H9 (cell line): ENCODE measurements at regions not wholly inside any gene's neighbourhood (a gene's known extent, or its start where the extent isn't known, plus 50 kb on each side); places are given as distances from the start of the nearest gene placed in this dataset.
A peak's percentile ranks its signal among the peaks of the same experiment; 100 is the strongest.

ENCODE experiments used
- DNase-seq: peaks from one replicate; pipeline ENCODE4 v3.0.0-alpha.2; 2017
- H2AFZ ChIP-seq: one replicate; pipeline ENCODE4 v1.6.1; 2013; ENCODE audit warnings: mild to moderate bottlenecking, low read length, control low read depth, moderate library complexity
- H2AK5ac ChIP-seq: 2 replicates; pipeline ENCODE4 v1.6.1; 2013; ENCODE audit warnings: low read length, control low read depth, mixed read lengths; ENCODE audit not compliant: insufficient read length
- H2BK120ac ChIP-seq: one replicate; pipeline ENCODE4 v1.6.1; 2013; ENCODE audit warnings: low read depth, mild to moderate bottlenecking, low read length, control low read depth, inconsistent platforms; ENCODE audit not compliant: poor library complexity, severe bottlenecking
- H2BK12ac ChIP-seq: 2 replicates; pipeline ENCODE4 v1.6.1; 2013; ENCODE audit warnings: low read length, control low read depth, mixed read lengths, low read depth; ENCODE audit not compliant: insufficient read length
- H2BK15ac ChIP-seq: 2 replicates; pipeline ENCODE4 v1.6.1; 2013; ENCODE audit warnings: low read depth, low read length, control low read depth
- H2BK20ac ChIP-seq: one replicate; pipeline ENCODE4 v1.6.1; 2013; ENCODE audit warnings: low read depth, mild to moderate bottlenecking, low read length, control low read depth, inconsistent platforms; ENCODE audit not compliant: poor library complexity, severe bottlenecking
- H2BK5ac ChIP-seq: 2 replicates; pipeline ENCODE4 v1.6.1; 2013; ENCODE audit warnings: low read length, control low read depth, mixed read lengths; ENCODE audit not compliant: insufficient read length
- H3K14ac ChIP-seq: 2 replicates; pipeline ENCODE4 v1.6.1; 2013; ENCODE audit warnings: low read length, control low read depth; ENCODE audit not compliant: insufficient read depth
- H3K18ac ChIP-seq: 2 replicates; pipeline ENCODE4 v1.6.1; 2013; ENCODE audit warnings: low read depth, mild to moderate bottlenecking, mixed read lengths, low read length, control low read depth; ENCODE audit not compliant: insufficient read length
- H3K23ac ChIP-seq: 2 replicates; pipeline ENCODE4 v1.6.1; 2013; ENCODE audit warnings: low read length, control low read depth, mixed read lengths, low read depth; ENCODE audit not compliant: insufficient read length
- H3K23me2 ChIP-seq: 2 replicates; pipeline ENCODE4 v1.6.1; 2013; ENCODE audit warnings: low read depth, mild to moderate bottlenecking, mixed read lengths, low read length, control low read depth; ENCODE audit not compliant: insufficient read length, poor library complexity, severe bottlenecking
- H3K27ac ChIP-seq: 2 replicates; pipeline ENCODE4 v1.5.1; 2013; ENCODE audit warnings: low read length, control low read depth, mixed read lengths, low read depth; ENCODE audit not compliant: insufficient read length
- H3K27me3 ChIP-seq: 2 replicates; pipeline ENCODE4 v1.6.1; 2013; ENCODE audit warnings: low read length, control low read depth, inconsistent platforms; ENCODE audit not compliant: insufficient read depth
- H3K4ac ChIP-seq: 2 replicates; pipeline ENCODE4 v1.6.1; 2013; ENCODE audit warnings: low read depth, mild to moderate bottlenecking, control low read depth, inconsistent platforms, low read length, moderate library complexity
- H3K4me1 ChIP-seq: 2 replicates; pipeline ENCODE4 v1.6.1; 2013; ENCODE audit warnings: low read length, control low read depth, inconsistent platforms; ENCODE audit not compliant: insufficient read depth
- H3K4me2 ChIP-seq: 2 replicates; pipeline ENCODE4 v1.6.1; 2013; ENCODE audit warnings: low read length, control low read depth, mixed read lengths; ENCODE audit not compliant: insufficient read length, insufficient read depth
- H3K56ac ChIP-seq: 2 replicates; pipeline ENCODE4 v1.6.1; 2013; ENCODE audit warnings: low read depth, mild to moderate bottlenecking, mixed read lengths, low read length, control low read depth; ENCODE audit not compliant: insufficient read length
- H3K79me1 ChIP-seq: 2 replicates; pipeline ENCODE4 v1.6.1; 2013; ENCODE audit warnings: low read depth, mild to moderate bottlenecking, moderate library complexity, low read length, control low read depth, inconsistent platforms; ENCODE audit not compliant: insufficient read depth, poor library complexity, severe bottlenecking
- H3K79me2 ChIP-seq: 2 replicates; pipeline ENCODE4 v1.6.1; 2013; ENCODE audit warnings: low read length, control low read depth, inconsistent platforms; ENCODE audit not compliant: insufficient read depth
- H3K9ac ChIP-seq: 2 replicates; pipeline ENCODE4 v1.6.1; 2013; ENCODE audit warnings: low read length, control low read depth, mixed read lengths; ENCODE audit not compliant: insufficient read length; ENCODE audit errors: extremely low read depth
- H3K9me3 ChIP-seq: one replicate; pipeline ENCODE4 v1.6.1; 2013; ENCODE audit warnings: low read depth, low read length, inconsistent platforms; ENCODE audit not compliant: control insufficient read depth
- H3T11ph ChIP-seq: one replicate; pipeline ENCODE4 v1.6.1; 2013; ENCODE audit warnings: mild to moderate bottlenecking, low read length, control low read depth, inconsistent platforms
- H4K20me1 ChIP-seq: one replicate; pipeline ENCODE4 v1.6.1; 2013; ENCODE audit not compliant: control insufficient read depth, insufficient read length, insufficient read depth
- H4K5ac ChIP-seq: 2 replicates; pipeline ENCODE4 v1.6.1; 2013; ENCODE audit warnings: low read depth, mild to moderate bottlenecking, mixed read lengths, low read length, control low read depth; ENCODE audit not compliant: insufficient read length
- H4K8ac ChIP-seq: replicated peaks from 2 replicates; pipeline ENCODE4 v1.6.1; 2013; ENCODE audit warnings: low read length, control low read depth, mixed read lengths, low read depth; ENCODE audit not compliant: insufficient read length
- H4K91ac ChIP-seq: 2 replicates; pipeline ENCODE4 v1.6.1; 2013; ENCODE audit warnings: low read depth, mild to moderate bottlenecking, moderate library complexity, mixed read lengths, low read length, control low read depth; ENCODE audit not compliant: insufficient read length
- H3K27ac Mint-ChIP-seq, 3 experiments: 2 replicates in 2 of 3; 3 replicates in 1 of 3; pipeline ENCODE4 v1.8.0; 2020 to 2021; ENCODE audit warnings: mixed read lengths in 3 of 3, mild to moderate bottlenecking in 1 of 3, moderate library complexity in 1 of 3
- H3K27me3 Mint-ChIP-seq: 2 replicates; pipeline ENCODE4 v1.8.0; 2021; ENCODE audit warnings: low read depth, mild to moderate bottlenecking, moderate library complexity, mixed read lengths
- H3K36me3 Mint-ChIP-seq, 3 experiments: 2 replicates in 2 of 3; 3 replicates in 1 of 3; pipeline ENCODE4 v1.8.0; 2020 to 2021; ENCODE audit warnings: low read depth in 3 of 3, mixed read lengths in 3 of 3; ENCODE audit not compliant: insufficient read depth in 1 of 3
- H3K4me1 Mint-ChIP-seq, 2 experiments: 2 replicates each; pipeline ENCODE4 v1.8.0; 2020; ENCODE audit warnings: mixed read lengths in 2 of 2
- H3K4me3 Mint-ChIP-seq, 2 experiments: 2 replicates in 1 of 2; 3 replicates in 1 of 2; pipeline ENCODE4 v1.8.0; 2020 to 2021; ENCODE audit warnings: mild to moderate bottlenecking in 2 of 2, mixed read lengths in 2 of 2, moderate library complexity in 1 of 2
- H3K9me3 Mint-ChIP-seq, 2 experiments: 2 replicates in 1 of 2; 3 replicates in 1 of 2; pipeline ENCODE4 v1.8.0; 2020; ENCODE audit warnings: mild to moderate bottlenecking in 2 of 2, mixed read lengths in 2 of 2, moderate library complexity in 1 of 2
- WGBS: extraction: QIAGEN DNeasy Blood & Tissue Kit; methylation state at CpG from one replicate; pipeline ENCODE4 v1.1.7; 2013; ENCODE audit warnings: missing lambda C conversion rate, low lambda C conversion rate, mixed read lengths; ENCODE audit not compliant: insufficient read length; ENCODE audit errors: extremely low coverage; 5-methylcytosine and 5-hydroxymethylcytosine counted together
- TF ChIP-seq, protein P1 (sequence below): fragments of 200-600 bp; sonication (generic); conservative IDR thresholded peaks from 3 replicates; pipeline ENCODE4 v1.8.0; 2021; ENCODE audit warnings: antibody characterized with exemption, mild to moderate bottlenecking

DNA sequence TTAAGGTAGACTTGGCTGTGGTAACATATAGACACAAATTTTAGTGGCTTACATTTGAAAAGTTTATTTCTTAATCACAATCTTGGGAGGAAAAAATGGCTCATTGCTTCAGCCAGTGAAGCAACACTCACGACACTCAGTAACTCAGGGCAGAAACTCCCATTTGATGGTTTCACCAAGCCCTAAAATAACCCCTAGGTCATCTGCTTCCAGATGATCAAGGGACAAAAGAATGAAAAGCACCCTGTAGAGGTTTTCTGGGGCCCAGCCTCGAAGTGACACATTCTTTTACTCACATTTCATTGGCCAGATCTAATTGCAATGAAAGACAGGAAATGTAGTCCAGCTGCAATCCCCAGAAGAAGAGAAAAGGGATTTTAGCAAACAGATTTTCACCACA lies 275.9 kb downstream of the TMX3 start:
- H3T11ph ChIP-seq, result no peak overlapping the region
- no peaks in the 10 kb centered on the region for H3K23me2 ChIP-seq
- no peak overlapping the region for H3K4me2 ChIP-seq
- H3K4me1 ChIP-seq, result no peaks in the 10 kb centered on the region; the same call in 1 of the 2 replicates
- Mint-ChIP-seq H3K27ac (peak overlapping the region in 1 of 3 experiments; percentile 31; a peak in 3 of 7 replicates), H3K4me3 (no peak overlapping the region), H3K4me1 (peaks cover 13 to 14% of the 10 kb centered on the region in 2 experiments), H3K36me3 (peaks cover 5 to 7% (median 5%) of the 10 kb centered on the region in 3 experiments), H3K27me3 (no peaks in the 10 kb centered on the region; the same call in 1 of the 2 replicates), H3K9me3 (peaks cover 5 to 7% of the 10 kb centered on the region in 2 experiments; a peak in 4 of 5 replicates)
- no peak overlapping the region for H2BK20ac ChIP-seq
- H3K23ac ChIP-seq, result no peak overlapping the region
- H4K91ac ChIP-seq, result no peak overlapping the region
- WGBS, result no CpG with 5 or more reads among the region's 2 CpGs
- no peak overlapping the region for H3K27ac ChIP-seq
- no peaks in the 10 kb centered on the region for H3K79me2 ChIP-seq
- H2BK12ac ChIP-seq, result no peak overlapping the region
- DNase-seq, result no peak
- no peak overlapping the region for H2AK5ac ChIP-seq
- no peak overlapping the region for H2BK5ac ChIP-seq
- H3K56ac ChIP-seq, result no peak overlapping the region
- H3K27me3 ChIP-seq, result no peaks in the 10 kb centered on the region
- H3K18ac ChIP-seq, result no peak overlapping the region
- no peaks in the 10 kb centered on the region for H4K20me1 ChIP-seq
- no peak overlapping the region for H3K14ac ChIP-seq
- H4K5ac ChIP-seq, result no peak overlapping the region
- H2AFZ ChIP-seq, result no peak overlapping the region
- no peak overlapping the region for H3K4ac ChIP-seq
- H3K9ac ChIP-seq, result no peak overlapping the region
- no peaks in the 10 kb centered on the region for H3K9me3 ChIP-seq
- H2BK15ac ChIP-seq, result no peak overlapping the region
- H4K8ac ChIP-seq, result no peak overlapping the region
- no peaks in the 10 kb centered on the region for H3K79me1 ChIP-seq
- H2BK120ac ChIP-seq, result no peak overlapping the region
- TF ChIP-seq, protein P1, sequence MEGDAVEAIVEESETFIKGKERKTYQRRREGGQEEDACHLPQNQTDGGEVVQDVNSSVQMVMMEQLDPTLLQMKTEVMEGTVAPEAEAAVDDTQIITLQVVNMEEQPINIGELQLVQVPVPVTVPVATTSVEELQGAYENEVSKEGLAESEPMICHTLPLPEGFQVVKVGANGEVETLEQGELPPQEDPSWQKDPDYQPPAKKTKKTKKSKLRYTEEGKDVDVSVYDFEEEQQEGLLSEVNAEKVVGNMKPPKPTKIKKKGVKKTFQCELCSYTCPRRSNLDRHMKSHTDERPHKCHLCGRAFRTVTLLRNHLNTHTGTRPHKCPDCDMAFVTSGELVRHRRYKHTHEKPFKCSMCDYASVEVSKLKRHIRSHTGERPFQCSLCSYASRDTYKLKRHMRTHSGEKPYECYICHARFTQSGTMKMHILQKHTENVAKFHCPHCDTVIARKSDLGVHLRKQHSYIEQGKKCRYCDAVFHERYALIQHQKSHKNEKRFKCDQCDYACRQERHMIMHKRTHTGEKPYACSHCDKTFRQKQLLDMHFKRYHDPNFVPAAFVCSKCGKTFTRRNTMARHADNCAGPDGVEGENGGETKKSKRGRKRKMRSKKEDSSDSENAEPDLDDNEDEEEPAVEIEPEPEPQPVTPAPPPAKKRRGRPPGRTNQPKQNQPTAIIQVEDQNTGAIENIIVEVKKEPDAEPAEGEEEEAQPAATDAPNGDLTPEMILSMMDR, result no peak
